CD14-positive monocyte (primary cell): ENCODE measurements at regions not wholly inside any gene's neighbourhood (a gene's known extent, or its start where the extent isn't known, plus 50 kb on each side); places are given as distances from the start of the nearest gene placed in this dataset.

ENCODE experiments used
- DNase-seq, 3 donors: peaks; one replicate each; pipeline ENCODE4 v3.0.0-alpha.2; 2011 to 2022
- H2AFZ ChIP-seq: 2 replicates; pipeline ENCODE4 v1.6.0; 2012; ENCODE audit warnings: mild to moderate bottlenecking, low read depth, low read length, inconsistent platforms; ENCODE audit not compliant: insufficient read depth, poor library complexity, severe bottlenecking
- H3K27ac ChIP-seq, 2 donors: 1 replicate in 1 of 2; 2 replicates in 1 of 2; pipeline ENCODE4 v1.5.1; 2012 to 2013; ENCODE audit warnings: low read length in 2 of 2, control low read depth in 1 of 2, inconsistent platforms in 1 of 2, low read depth in 1 of 2, mild to moderate bottlenecking in 1 of 2
- H3K27me3 ChIP-seq, 2 donors: one replicate each; pipeline versions ENCODE4 v1.6.0 to v1.6.1; 2011 to 2013; ENCODE audit warnings: low read length in 2 of 2; ENCODE audit not compliant: control insufficient read depth in 2 of 2, insufficient read depth in 2 of 2
- H3K36me3 ChIP-seq, 2 donors: replicated peaks in 1 of 2; 1 replicate in 1 of 2; 2 replicates in 1 of 2; pipeline versions ENCODE4 v1.5.1 to v1.6.1; 2012 to 2013; ENCODE audit warnings: low read length in 2 of 2, control low read depth in 1 of 2, inconsistent platforms in 1 of 2, mild to moderate bottlenecking in 1 of 2; ENCODE audit not compliant: insufficient read depth in 2 of 2, control insufficient read depth in 1 of 2
- H3K4me1 ChIP-seq, 2 donors: 1 replicate in 1 of 2; 2 replicates in 1 of 2; pipeline versions ENCODE4 v1.5.1 to v1.6.1; 2012 to 2013; ENCODE audit warnings: low read length in 2 of 2, control low read depth in 1 of 2, inconsistent platforms in 1 of 2, mild to moderate bottlenecking in 1 of 2, moderate library complexity in 1 of 2; ENCODE audit not compliant: insufficient read depth in 2 of 2, control insufficient read depth in 1 of 2
- H3K4me2 ChIP-seq: replicated peaks from 2 replicates; pipeline ENCODE3; 2012; ENCODE audit warnings: low read length, moderate library complexity, mild to moderate bottlenecking; ENCODE audit not compliant: poor library complexity, severe bottlenecking; ENCODE audit errors: extremely low read depth
- H3K4me3 ChIP-seq, 3 experiments: fragments of 200-600 bp in 1 of 3; sonication (generic) in 1 of 3; replicated peaks in 1 of 3; 1 replicate in 2 of 3; 2 replicates in 1 of 3; pipeline ENCODE4 v1.5.1; 2011 to 2013; ENCODE audit warnings: low read length in 3 of 3, mild to moderate bottlenecking in 3 of 3, control low read depth in 2 of 3, low read depth in 2 of 3, inconsistent platforms in 1 of 3, moderate library complexity in 1 of 3
- H3K79me2 ChIP-seq: 2 replicates; pipeline ENCODE4 v1.6.0; 2012; ENCODE audit warnings: mild to moderate bottlenecking, control low read depth, inconsistent platforms, low read length, moderate library complexity; ENCODE audit not compliant: insufficient read depth
- H3K9ac ChIP-seq: 2 replicates; pipeline ENCODE4 v1.6.0; 2017; ENCODE audit warnings: low read length, mild to moderate bottlenecking; ENCODE audit not compliant: insufficient read depth, poor library complexity, severe bottlenecking
- H3K9me3 ChIP-seq, 2 donors: replicated peaks in 1 of 2; 1 replicate in 1 of 2; 2 replicates in 1 of 2; pipeline versions ENCODE4 v1.5.1 to v1.6.1; 2012 to 2013; ENCODE audit warnings: low read length in 2 of 2, control low read depth in 1 of 2; ENCODE audit not compliant: control insufficient read depth in 1 of 2, insufficient read depth in 1 of 2
- H4K20me1 ChIP-seq: 2 replicates; pipeline ENCODE4 v1.6.0; 2012; ENCODE audit warnings: mild to moderate bottlenecking, low read length, control low read depth, moderate library complexity; ENCODE audit not compliant: insufficient read depth
- H3K27ac Mint-ChIP-seq, 7 donors: one replicate each; pipeline ENCODE4 v1.8.0; 2020; ENCODE audit warnings: mild to moderate bottlenecking in 7 of 7, mixed read lengths in 7 of 7, moderate library complexity in 6 of 7, inconsistent platforms in 2 of 7
- H3K27me3 Mint-ChIP-seq, 3 donors: one replicate each; pipeline ENCODE4 v1.8.0; 2021 to 2022; ENCODE audit warnings: low read depth in 3 of 3, mild to moderate bottlenecking in 3 of 3, mixed read lengths in 3 of 3, moderate library complexity in 3 of 3, inconsistent platforms in 1 of 3
- H3K36me3 Mint-ChIP-seq, 2 donors: one replicate each; pipeline ENCODE4 v1.8.0; 2020; ENCODE audit warnings: mixed read lengths in 2 of 2, inconsistent platforms in 1 of 2, mild to moderate bottlenecking in 1 of 2
- H3K4me1 Mint-ChIP-seq: one replicate; pipeline ENCODE4 v1.8.0; 2020; ENCODE audit warnings: mild to moderate bottlenecking, mixed read lengths
- H3K4me3 Mint-ChIP-seq, 2 donors: one replicate each; pipeline ENCODE4 v1.8.0; 2020; ENCODE audit warnings: mild to moderate bottlenecking in 2 of 2, mixed read lengths in 2 of 2, moderate library complexity in 1 of 2
- H3K9me3 Mint-ChIP-seq, 7 donors: one replicate each; pipeline ENCODE4 v1.8.0; 2020 to 2022; ENCODE audit warnings: mixed read lengths in 7 of 7, mild to moderate bottlenecking in 6 of 7, moderate library complexity in 6 of 7, inconsistent platforms in 2 of 7
- CTCF ChIP-seq: fragments of 200-600 bp; IDR thresholded peaks from one replicate; pipeline ENCODE4 v1.8.0; 2022; ENCODE audit warnings: antibody characterized with exemption, mild to moderate bottlenecking
- WGBS: methylation state at CpG from one replicate; pipeline ENCODE4 v1.1.5; 2013; ENCODE audit warnings: missing lambda C conversion rate; ENCODE audit not compliant: insufficient coverage; 5-methylcytosine and 5-hydroxymethylcytosine counted together
- intact Hi-C, 2 donors: fragments of 100-400 bp; cut with micrococcal nuclease; formaldehyde crosslinking; loops; one replicate each; pipeline versions ENCODE4 v1.15.0 to v1.15.1; 2023

- H3K4me1 Mint-ChIP-seq = no peaks in the 10 kb centered on the region
- Histone ChIP-seq H3K27ac (no peak overlapping the region), H3K4me2 (no peak overlapping the region), H3K27me3 (no peaks in the 10 kb centered on the region), H3K36me3 (no peaks in the 10 kb centered on the region), H3K9ac (no peak overlapping the region), H2AFZ (no peak overlapping the region), H4K20me1 (no peaks in the 10 kb centered on the region), H3K79me2 (no peaks in the 10 kb centered on the region), H3K4me1 (no peaks in the 10 kb centered on the region), H3K9me3 (no peaks in the 10 kb centered on the region), H3K4me3 (no peak overlapping the region)
- H3K9me3 Mint-ChIP-seq = no peaks in the 10 kb centered on the region
- H3K36me3 Mint-ChIP-seq = no peaks in the 10 kb centered on the region
- H3K27me3 Mint-ChIP-seq = no peaks in the 10 kb centered on the region
- intact Hi-C loops = no loop called here
- H3K4me3 Mint-ChIP-seq = no peak overlapping the region
- no CpG with 5 or more reads among the region's 2 CpGs for WGBS
- no peak for DNase-seq
- TF ChIP-seq CTCF = no peak
- no peak overlapping the region for H3K27ac Mint-ChIP-seq
Measured at GRCh38 chrX:42603016-42603415, 174.9 kb downstream of the PPP1R2C start.

GRCh38 chrX:42602566-42602965 is 175.4 kb downstream of the PPP1R2C start:
- no peak overlapping the region for H3K4me3 Mint-ChIP-seq
- intact Hi-C loops = no loop called here
- Histone ChIP-seq H3K27me3 (no peaks in the 10 kb centered on the region), H3K9ac (no peak overlapping the region), H4K20me1 (no peaks in the 10 kb centered on the region), H3K4me1 (no peaks in the 10 kb centered on the region), H3K27ac (no peak overlapping the region), H2AFZ (no peak overlapping the region), H3K79me2 (no peaks in the 10 kb centered on the region), H3K4me3 (no peak overlapping the region), H3K9me3 (no peaks in the 10 kb centered on the region), H3K36me3 (no peaks in the 10 kb centered on the region), H3K4me2 (no peak overlapping the region)
- no peak for TF ChIP-seq CTCF
- no peaks in the 10 kb centered on the region for H3K27me3 Mint-ChIP-seq
- H3K4me1 Mint-ChIP-seq = no peaks in the 10 kb centered on the region
- DNase-seq = no peak
- H3K36me3 Mint-ChIP-seq = no peaks in the 10 kb centered on the region
- no peak overlapping the region for H3K27ac Mint-ChIP-seq
- no CpG with 5 or more reads among the region's 1 CpG for WGBS
- no peaks in the 10 kb centered on the region for H3K9me3 Mint-ChIP-seq
